ENCODE measurements at regions not wholly inside any gene's neighbourhood (a gene's known extent, or its start where the extent isn't known, plus 50 kb on each side); places are given as distances from the start of the nearest gene placed in this dataset.

GRCh38 chr10:130479146-130479545 lies 343.0 kb downstream of the GLRX3 start:
- intact Hi-C loops (cut with micrococcal nuclease), result no loop called here
- CTCF ChIA-PET, result no interaction called here
- Mint-ChIP-seq H3K27me3 (ENCODE audit: low read depth) (no peaks in the 10 kb centered on the region), H3K9me3 (no peaks in the 10 kb centered on the region), H3K27ac (no peak overlapping the region), H3K36me3 (ENCODE audit: low read depth) (no peaks in the 10 kb centered on the region), H3K4me3 (no peak overlapping the region), H3K4me1 (ENCODE audit: low read depth) (no peaks in the 10 kb centered on the region)
- no peak for DNase-seq

DNA sequence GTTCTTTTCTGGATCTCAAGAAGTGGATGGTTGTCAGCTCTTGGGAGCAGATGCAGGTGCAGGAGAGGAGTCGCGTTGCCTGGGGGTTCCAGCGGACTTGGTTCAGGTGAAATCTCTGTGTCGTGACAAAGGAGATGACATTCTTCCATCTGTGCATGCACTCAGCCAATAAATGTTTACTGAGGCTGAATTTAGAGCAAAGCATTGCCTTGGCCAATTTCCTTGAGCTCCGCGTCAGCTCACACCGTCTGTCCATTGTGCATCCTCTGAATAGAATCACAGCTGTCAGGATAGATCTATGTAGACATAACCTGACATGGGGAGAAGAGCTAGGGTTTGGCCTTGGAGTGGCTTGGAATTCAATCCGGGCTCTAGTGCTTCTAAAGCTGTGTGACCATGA lies 343.7 kb downstream of the GLRX3 start:
- CTCF ChIA-PET, result no interaction called here
- H3K4me3 Mint-ChIP-seq, result no peak overlapping the region
- H3K36me3 Mint-ChIP-seq (ENCODE audit: low read depth), result no peaks in the 10 kb centered on the region
- no peak for DNase-seq
- no peaks in the 10 kb centered on the region for H3K9me3 Mint-ChIP-seq
- no peaks in the 10 kb centered on the region for H3K27me3 Mint-ChIP-seq (ENCODE audit: low read depth)
- H3K27ac Mint-ChIP-seq, result no peak overlapping the region
- intact Hi-C loops (cut with micrococcal nuclease), result no loop called here
- H3K4me1 Mint-ChIP-seq (ENCODE audit: low read depth), result no peaks in the 10 kb centered on the region

- Mint-ChIP-seq H3K4me3 (no peak overlapping the region), H3K27me3 (ENCODE audit: low read depth) (no peaks in the 10 kb centered on the region), H3K9me3 (no peaks in the 10 kb centered on the region), H3K36me3 (ENCODE audit: low read depth) (no peaks in the 10 kb centered on the region), H3K27ac (no peak overlapping the region), H3K4me1 (ENCODE audit: low read depth) (no peaks in the 10 kb centered on the region)
- DNase-seq, result no peak
- CTCF ChIA-PET, result no interaction called here
- intact Hi-C loops (cut with micrococcal nuclease), result no loop called here
Measured at GRCh38 chr10:130480491-130480890, 344.3 kb downstream of the GLRX3 start.

DNA sequence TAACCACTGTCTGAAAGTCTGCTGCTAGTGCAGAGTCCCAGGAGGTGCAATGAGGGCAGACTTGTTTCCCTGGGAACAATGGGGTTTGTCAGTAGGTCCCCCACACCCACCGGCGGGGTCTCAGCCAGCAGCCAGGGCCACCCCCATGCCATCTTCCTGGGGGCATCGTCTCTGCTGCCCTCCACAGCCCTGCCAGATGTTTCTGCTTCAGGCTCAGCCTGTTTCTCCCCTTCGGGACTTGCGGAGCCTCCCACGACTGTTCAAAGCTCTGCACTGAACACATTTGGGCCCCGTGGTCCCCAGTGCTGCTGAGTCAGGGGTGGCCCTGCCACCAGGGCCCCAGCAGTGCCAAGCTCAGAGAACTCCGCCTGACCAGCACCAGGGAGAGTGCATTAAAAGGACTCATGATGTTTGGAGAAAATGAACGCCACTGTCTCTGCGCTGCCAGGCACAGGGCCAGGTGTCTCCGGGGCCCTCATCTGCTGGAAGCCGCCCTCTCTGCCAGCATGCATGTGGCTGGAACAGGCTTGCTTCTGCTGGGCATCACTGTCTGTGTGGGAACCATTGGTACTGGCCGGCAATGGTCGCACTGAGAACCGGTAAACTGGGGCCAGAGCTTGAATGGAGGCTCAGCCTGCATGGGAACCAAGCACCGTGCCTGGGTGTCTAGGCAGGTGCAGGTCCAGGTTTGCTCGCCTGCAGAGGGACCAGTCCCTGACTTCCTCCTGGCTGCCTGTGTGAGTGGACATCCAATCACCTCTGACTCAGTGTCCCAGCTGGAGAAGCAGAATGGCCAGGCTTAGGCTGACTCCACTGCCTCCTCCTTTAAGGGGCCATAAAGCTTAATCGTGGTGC lies 345.1 kb downstream of the GLRX3 start:
- intact Hi-C loops (cut with micrococcal nuclease), result no loop called here
- Mint-ChIP-seq H3K27me3 (ENCODE audit: low read depth) (no peaks in the 10 kb centered on the region), H3K9me3 (no peaks in the 10 kb centered on the region), H3K4me1 (ENCODE audit: low read depth) (no peaks in the 10 kb centered on the region), H3K27ac (no peak overlapping the region), H3K36me3 (ENCODE audit: low read depth) (no peaks in the 10 kb centered on the region), H3K4me3 (no peak overlapping the region)
- CTCF ChIA-PET, result no interaction called here
- no peak for DNase-seq

DNA sequence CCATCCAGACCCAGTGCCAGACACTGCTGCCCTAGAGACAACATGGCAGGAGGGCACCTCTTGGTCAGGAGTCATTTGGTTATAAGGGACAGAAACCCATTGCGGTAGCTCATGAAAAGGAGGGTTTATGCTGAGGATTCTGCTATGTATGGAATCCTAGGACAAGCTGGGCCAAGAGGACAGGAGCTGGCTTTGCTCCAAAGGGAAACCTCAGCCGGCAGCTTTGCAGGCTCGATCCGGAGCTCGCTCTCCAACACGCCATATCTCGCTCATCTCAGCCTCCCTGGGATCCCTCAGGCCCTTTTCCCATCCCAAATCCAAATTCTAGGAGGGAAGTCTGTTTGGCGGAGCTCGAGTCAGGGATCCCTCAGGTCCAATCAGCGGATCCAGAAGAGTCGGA lies 345.7 kb downstream of the GLRX3 start:
- H3K9me3 Mint-ChIP-seq, result no peaks in the 10 kb centered on the region

GRCh38 chr10:130483691-130484467 lies 347.7 kb downstream of the GLRX3 start:
- no peak for DNase-seq
- Mint-ChIP-seq H3K27ac (no peak overlapping the region), H3K4me1 (ENCODE audit: low read depth) (no peaks in the 10 kb centered on the region), H3K36me3 (ENCODE audit: low read depth) (no peaks in the 10 kb centered on the region), H3K27me3 (ENCODE audit: low read depth) (no peaks in the 10 kb centered on the region), H3K4me3 (no peak overlapping the region), H3K9me3 (no peaks in the 10 kb centered on the region)
- intact Hi-C loops (cut with micrococcal nuclease), result no loop called here
- CTCF ChIA-PET, result no interaction called here

More for the DNA sequence above, 345.7 kb downstream of the GLRX3 start:
- no peaks in the 10 kb centered on the region for H3K4me1 Mint-ChIP-seq (ENCODE audit: low read depth)
- intact Hi-C loops (cut with micrococcal nuclease), result no loop called here
- no peak overlapping the region for H3K4me3 Mint-ChIP-seq
- CTCF ChIA-PET, result no interaction called here
- H3K27ac Mint-ChIP-seq, result no peak overlapping the region
- no peak for DNase-seq
- H3K27me3 Mint-ChIP-seq (ENCODE audit: low read depth), result no peaks in the 10 kb centered on the region
- H3K36me3 Mint-ChIP-seq (ENCODE audit: low read depth), result no peaks in the 10 kb centered on the region

DNA sequence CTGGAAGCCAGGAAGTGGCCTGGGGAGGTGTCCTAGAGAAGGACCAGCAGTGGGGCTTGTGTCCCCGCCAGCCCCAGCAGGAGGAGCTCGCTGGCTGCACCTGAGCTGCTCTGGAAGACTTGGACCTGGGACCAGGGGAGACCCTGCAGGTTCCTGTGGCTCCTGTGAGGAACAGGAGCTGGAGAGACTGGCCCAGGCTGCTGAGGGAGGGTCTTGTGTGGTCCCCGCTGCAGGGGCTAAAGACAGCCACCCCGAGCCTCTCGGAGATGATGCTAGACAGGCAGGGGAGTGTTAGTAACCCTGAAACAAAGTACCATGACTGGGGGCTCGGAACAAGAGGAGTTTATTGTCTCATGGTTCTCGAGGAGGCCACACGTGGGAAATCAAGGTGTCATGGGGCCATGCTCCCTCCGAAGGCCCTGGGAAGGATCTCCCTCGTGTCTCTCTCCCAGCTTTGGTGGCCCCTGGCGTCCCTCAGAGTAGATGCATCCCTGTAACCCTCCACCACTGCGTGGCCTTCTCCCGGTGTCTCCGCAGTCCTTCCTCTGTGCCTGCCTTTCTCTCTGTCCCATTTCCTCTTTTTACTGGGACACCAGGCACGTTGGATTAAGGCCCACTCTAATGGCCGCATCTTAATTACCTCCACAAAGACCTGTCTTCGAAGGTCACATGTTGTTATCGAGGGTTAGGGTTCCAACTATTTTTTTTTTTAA lies 348.4 kb downstream of the GLRX3 start:
- CTCF ChIA-PET, result no interaction called here
- Mint-ChIP-seq H3K27ac (no peak overlapping the region), H3K27me3 (ENCODE audit: low read depth) (no peaks in the 10 kb centered on the region), H3K4me3 (no peak overlapping the region), H3K4me1 (ENCODE audit: low read depth) (no peaks in the 10 kb centered on the region), H3K36me3 (ENCODE audit: low read depth) (no peaks in the 10 kb centered on the region), H3K9me3 (no peaks in the 10 kb centered on the region)
- no peak for DNase-seq
- intact Hi-C loops (cut with micrococcal nuclease), result no loop called here

GRCh38 chr10:130485236-130485957 lies 349.2 kb downstream of the GLRX3 start:
- Mint-ChIP-seq H3K36me3 (ENCODE audit: low read depth) (no peaks in the 10 kb centered on the region), H3K9me3 (no peaks in the 10 kb centered on the region), H3K4me3 (no peak overlapping the region), H3K4me1 (ENCODE audit: low read depth) (no peaks in the 10 kb centered on the region), H3K27me3 (ENCODE audit: low read depth) (no peaks in the 10 kb centered on the region), H3K27ac (no peak overlapping the region)
- CTCF ChIA-PET, result no interaction called here
- intact Hi-C loops (cut with micrococcal nuclease), result no loop called here
- no peak for DNase-seq

GRCh38 chr10:130485958-130486895 lies 350.0 kb downstream of the GLRX3 start:
- Mint-ChIP-seq H3K27ac (no peak overlapping the region), H3K36me3 (ENCODE audit: low read depth) (no peaks in the 10 kb centered on the region), H3K4me3 (no peak overlapping the region), H3K27me3 (ENCODE audit: low read depth) (no peaks in the 10 kb centered on the region), H3K4me1 (ENCODE audit: low read depth) (no peaks in the 10 kb centered on the region), H3K9me3 (no peaks in the 10 kb centered on the region)
- intact Hi-C loops (cut with micrococcal nuclease), result no loop called here
- DNase-seq, result no peak
- CTCF ChIA-PET, result no interaction called here

GRCh38 chr10:130486906-130487305 lies 350.7 kb downstream of the GLRX3 start:
- Mint-ChIP-seq H3K9me3 (no peaks in the 10 kb centered on the region), H3K27ac (no peak overlapping the region), H3K27me3 (ENCODE audit: low read depth) (no peaks in the 10 kb centered on the region), H3K4me1 (ENCODE audit: low read depth) (no peaks in the 10 kb centered on the region), H3K36me3 (ENCODE audit: low read depth) (no peaks in the 10 kb centered on the region), H3K4me3 (no peak overlapping the region)
- CTCF ChIA-PET, result no interaction called here
- intact Hi-C loops (cut with micrococcal nuclease), result no loop called here
- DNase-seq, result no peak

- intact Hi-C loops (cut with micrococcal nuclease), result no loop called here
- H3K4me3 Mint-ChIP-seq, result no peak overlapping the region
- no peak overlapping the region for H3K27ac Mint-ChIP-seq
- H3K36me3 Mint-ChIP-seq (ENCODE audit: low read depth), result no peaks in the 10 kb centered on the region
- no peaks in the 10 kb centered on the region for H3K9me3 Mint-ChIP-seq
- no peaks in the 10 kb centered on the region for H3K4me1 Mint-ChIP-seq (ENCODE audit: low read depth)
- CTCF ChIA-PET, result no interaction called here
- no peaks in the 10 kb centered on the region for H3K27me3 Mint-ChIP-seq (ENCODE audit: low read depth)
- DNase-seq, result no peak
Measured at GRCh38 chr10:130487566-130487965, 351.4 kb downstream of the GLRX3 start.
